ENCODE measurements at regions not wholly inside any gene's neighbourhood (a gene's known extent, or its start where the extent isn't known, plus 50 kb on each side); places are given as distances from the start of the nearest gene placed in this dataset.

GRCh38 chr3:13722178-13722577 is 157.7 kb downstream of the WNT7A start:
- TF ChIP-seq, protein P1, sequence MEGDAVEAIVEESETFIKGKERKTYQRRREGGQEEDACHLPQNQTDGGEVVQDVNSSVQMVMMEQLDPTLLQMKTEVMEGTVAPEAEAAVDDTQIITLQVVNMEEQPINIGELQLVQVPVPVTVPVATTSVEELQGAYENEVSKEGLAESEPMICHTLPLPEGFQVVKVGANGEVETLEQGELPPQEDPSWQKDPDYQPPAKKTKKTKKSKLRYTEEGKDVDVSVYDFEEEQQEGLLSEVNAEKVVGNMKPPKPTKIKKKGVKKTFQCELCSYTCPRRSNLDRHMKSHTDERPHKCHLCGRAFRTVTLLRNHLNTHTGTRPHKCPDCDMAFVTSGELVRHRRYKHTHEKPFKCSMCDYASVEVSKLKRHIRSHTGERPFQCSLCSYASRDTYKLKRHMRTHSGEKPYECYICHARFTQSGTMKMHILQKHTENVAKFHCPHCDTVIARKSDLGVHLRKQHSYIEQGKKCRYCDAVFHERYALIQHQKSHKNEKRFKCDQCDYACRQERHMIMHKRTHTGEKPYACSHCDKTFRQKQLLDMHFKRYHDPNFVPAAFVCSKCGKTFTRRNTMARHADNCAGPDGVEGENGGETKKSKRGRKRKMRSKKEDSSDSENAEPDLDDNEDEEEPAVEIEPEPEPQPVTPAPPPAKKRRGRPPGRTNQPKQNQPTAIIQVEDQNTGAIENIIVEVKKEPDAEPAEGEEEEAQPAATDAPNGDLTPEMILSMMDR (IDR thresholded peaks at IDR 0.05), result no peak
- no peak for TF ChIP-seq POLR2A (IDR thresholded peaks at IDR 0.05)
